ENCODE measurements at regions not wholly inside any gene's neighbourhood (a gene's known extent, or its start where the extent isn't known, plus 50 kb on each side); places are given as distances from the start of the nearest gene placed in this dataset.

GRCh38 chr12:76713130-76713529 lies 50.8 kb upstream of the ZDHHC17 start:
- 71 to 84% methylated on average over 4 of the region's 4 CpGs for WGBS, 2 donors
- Histone ChIP-seq H3K27ac (no peak overlapping the region), H3K36me3 (no peaks in the 10 kb centered on the region), H3K4me3 (no peak overlapping the region), H3K9me3 (no peaks in the 10 kb centered on the region), H3K4me1 (no peaks in the 10 kb centered on the region), H3K27me3 (no peaks in the 10 kb centered on the region)
- no peak for DNase-seq
- TF ChIP-seq CTCF (IDR thresholded peaks at IDR 0.05): no peak
- intact Hi-C loops (cut with DNase I): no loop called here

- Histone ChIP-seq H3K27me3 (no peaks in the 10 kb centered on the region), H3K4me3 (no peak overlapping the region), H3K27ac (no peak overlapping the region), H3K36me3 (no peaks in the 10 kb centered on the region), H3K4me1 (no peaks in the 10 kb centered on the region), H3K9me3 (no peaks in the 10 kb centered on the region)
- no peak for TF ChIP-seq POLR2A (IDR thresholded peaks at IDR 0.05)
- intact Hi-C loops (cut with DNase I): no loop called here
- no peak for DNase-seq
Observed at GRCh38 chr12:76713986-76714385, 49.9 kb upstream of the ZDHHC17 start.

All from esophagus squamous epithelium (tissue), 5 donors.